ENCODE measurements at regions not wholly inside any gene's neighbourhood (a gene's known extent, or its start where the extent isn't known, plus 50 kb on each side); places are given as distances from the start of the nearest gene placed in this dataset.

GRCh38 chr1:99110140-99111041 is 105.7 kb upstream of the PLPPR5 start:
- TF ChIP-seq GATA3 (IDR thresholded peaks at IDR 0.05; ENCODE audit: low read depth, low read length) (no peak), GATA2 (IDR thresholded peaks at IDR 0.05; ENCODE audit: low read depth, low read length) (no peak)

All from SH-SY5Y (cell line).